WI38 (cell line): ENCODE measurements at regions not wholly inside any gene's neighbourhood (a gene's known extent, or its start where the extent isn't known, plus 50 kb on each side); places are given as distances from the start of the nearest gene placed in this dataset.

Source experiments
- H3K4me3 ChIP-seq: 2 replicates; pipeline ENCODE4 v1.5.1; 2011; ENCODE audit warnings: low read depth, mild to moderate bottlenecking, control low read depth, low read length
- CTCF ChIP-seq: IDR thresholded peaks from 2 replicates; pipeline ENCODE4 v1.5.1; 2012; ENCODE audit warnings: low read depth, mild to moderate bottlenecking, control low read depth, low read length

- H3K4me3 ChIP-seq = no peak overlapping the region
- no peak for TF ChIP-seq CTCF
Observed at GRCh38 chr2:221318376-221319130, 253.6 kb downstream of the EPHA4 start.

GRCh38 chr2:221322741-221323140 lies 249.4 kb downstream of the EPHA4 start:
- no peak overlapping the region for H3K4me3 ChIP-seq
- no peak for TF ChIP-seq CTCF

- no peak for TF ChIP-seq CTCF
Observed at GRCh38 chr2:221323513-221323912, 248.6 kb downstream of the EPHA4 start.

GRCh38 chr2:221330436-221330835 lies 241.7 kb downstream of the EPHA4 start:
- no peak for TF ChIP-seq CTCF
- H3K4me3 ChIP-seq = no peak overlapping the region

More at GRCh38 chr2:221323513-221323912, 248.6 kb downstream of the EPHA4 start:
- H3K4me3 ChIP-seq = no peak overlapping the region

GRCh38 chr2:221334481-221335218 lies 237.5 kb downstream of the EPHA4 start:
- TF ChIP-seq CTCF = no peak
- no peak overlapping the region for H3K4me3 ChIP-seq

- H3K4me3 ChIP-seq = no peak overlapping the region
- no peak for TF ChIP-seq CTCF
Observed at GRCh38 chr2:221335219-221335752, 236.8 kb downstream of the EPHA4 start.

- no peak overlapping the region for H3K4me3 ChIP-seq
- TF ChIP-seq CTCF = no peak
Observed at GRCh38 chr2:221336967-221337366, 235.1 kb downstream of the EPHA4 start.
